Keratinocyte (primary cell): ENCODE measurements at regions not wholly inside any gene's neighbourhood (a gene's known extent, or its start where the extent isn't known, plus 50 kb on each side); places are given as distances from the start of the nearest gene placed in this dataset.

Source experiments
- EZH2 ChIP-seq: IDR thresholded peaks from one replicate; pipeline ENCODE4 v1.6.1; 2012; ENCODE audit warnings: inconsistent platforms, mild to moderate bottlenecking, low read length, moderate library complexity
- TF ChIP-seq, protein P1 (sequence below), 3 experiments: IDR thresholded peaks in 1 of 3; conservative IDR thresholded peaks in 1 of 3; optimal IDR thresholded peaks in 1 of 3; 2 replicates in 2 of 3; 3 replicates in 1 of 3; pipeline versions ENCODE3 to v1.5.1; 2011; ENCODE audit warnings: low read length in 3 of 3, mild to moderate bottlenecking in 3 of 3, moderate library complexity in 2 of 3, control low read depth in 1 of 3, inconsistent platforms in 1 of 3; ENCODE audit not compliant: insufficient read depth in 2 of 3; ENCODE audit errors: extremely low read depth in 1 of 3

DNA sequence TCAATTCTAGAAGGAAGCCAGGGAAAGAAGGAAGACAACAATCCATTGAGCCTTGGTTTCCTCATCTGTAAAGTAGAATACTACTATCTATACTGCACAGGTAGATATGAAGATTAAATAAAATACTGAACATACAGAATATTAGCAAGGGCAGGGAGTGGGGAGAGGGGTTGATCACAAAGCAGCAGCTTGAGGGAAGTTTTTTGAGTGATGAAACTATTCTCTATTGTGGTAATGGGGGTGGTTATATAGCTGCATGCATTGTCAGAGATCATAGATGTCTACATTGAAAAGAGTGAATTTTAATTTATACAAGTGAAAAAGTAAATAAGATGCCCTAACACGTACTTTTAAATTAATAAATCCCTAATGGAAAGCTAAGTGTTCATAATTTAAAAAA lies 242.6 kb upstream of the LRTM1 start:
- TF ChIP-seq, protein P1, sequence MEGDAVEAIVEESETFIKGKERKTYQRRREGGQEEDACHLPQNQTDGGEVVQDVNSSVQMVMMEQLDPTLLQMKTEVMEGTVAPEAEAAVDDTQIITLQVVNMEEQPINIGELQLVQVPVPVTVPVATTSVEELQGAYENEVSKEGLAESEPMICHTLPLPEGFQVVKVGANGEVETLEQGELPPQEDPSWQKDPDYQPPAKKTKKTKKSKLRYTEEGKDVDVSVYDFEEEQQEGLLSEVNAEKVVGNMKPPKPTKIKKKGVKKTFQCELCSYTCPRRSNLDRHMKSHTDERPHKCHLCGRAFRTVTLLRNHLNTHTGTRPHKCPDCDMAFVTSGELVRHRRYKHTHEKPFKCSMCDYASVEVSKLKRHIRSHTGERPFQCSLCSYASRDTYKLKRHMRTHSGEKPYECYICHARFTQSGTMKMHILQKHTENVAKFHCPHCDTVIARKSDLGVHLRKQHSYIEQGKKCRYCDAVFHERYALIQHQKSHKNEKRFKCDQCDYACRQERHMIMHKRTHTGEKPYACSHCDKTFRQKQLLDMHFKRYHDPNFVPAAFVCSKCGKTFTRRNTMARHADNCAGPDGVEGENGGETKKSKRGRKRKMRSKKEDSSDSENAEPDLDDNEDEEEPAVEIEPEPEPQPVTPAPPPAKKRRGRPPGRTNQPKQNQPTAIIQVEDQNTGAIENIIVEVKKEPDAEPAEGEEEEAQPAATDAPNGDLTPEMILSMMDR (optimal IDR thresholded peaks at IDR 0.05 in 1 of 3, IDR thresholded peaks at IDR 0.05 in 1 of 3, conservative IDR thresholded peaks at IDR 0.05 in 1 of 3; ENCODE audit: extremely low read depth in 1 of 3, insufficient read depth in 2 of 3, low read length in 3 of 3) = no peak
- no peak for TF ChIP-seq EZH2
